MM.1S (cell line): ENCODE measurements at regions not wholly inside any gene's neighbourhood (a gene's known extent, or its start where the extent isn't known, plus 50 kb on each side); places are given as distances from the start of the nearest gene placed in this dataset.

ENCODE experiments used
- DNase-seq: peaks from one replicate; pipeline ENCODE4 v3.0.0-alpha.2; 2015
- H2AFZ ChIP-seq: fragments of 300-600 bp; sonication (generic); 2 replicates; pipeline ENCODE4 v1.6.0; 2016; ENCODE audit warnings: antibody characterized with exemption, low read length
- H3F3A ChIP-seq: fragments of 300-600 bp; sonication (generic); 2 replicates; pipeline ENCODE4 v1.6.1; 2016; ENCODE audit warnings: mild to moderate bottlenecking, antibody characterized with exemption, low read length, moderate library complexity, mixed read lengths; ENCODE audit not compliant: insufficient read depth
- H3K27ac ChIP-seq: fragments of 300-600 bp; sonication (generic); 2 replicates; pipeline ENCODE4 v1.5.1; 2016; ENCODE audit warnings: mild to moderate bottlenecking, low read length
- H3K27me3 ChIP-seq: fragments of 300-600 bp; sonication (generic); replicated peaks from 2 replicates; pipeline ENCODE4 v1.6.0; 2016; ENCODE audit warnings: low read length; ENCODE audit not compliant: insufficient read depth
- H3K36me3 ChIP-seq: fragments of 300-600 bp; sonication (generic); replicated peaks from 2 replicates; pipeline ENCODE4 v1.6.1; 2016; ENCODE audit warnings: mild to moderate bottlenecking, low read length, mixed read lengths; ENCODE audit not compliant: insufficient read depth
- H3K4me1 ChIP-seq: fragments of 300-600 bp; sonication (generic); 2 replicates; pipeline ENCODE4 v1.6.1; 2016; ENCODE audit warnings: low read length, mixed read lengths
- H3K4me2 ChIP-seq: fragments of 300-600 bp; sonication (generic); 2 replicates; pipeline ENCODE4 v1.6.0; 2016; ENCODE audit warnings: low read depth, low read length
- H3K4me3 ChIP-seq: fragments of 300-600 bp; sonication (generic); 2 replicates; pipeline ENCODE4 v1.5.1; 2016; ENCODE audit warnings: low read length, mixed read lengths
- H3K79me2 ChIP-seq: fragments of 300-600 bp; sonication (generic); 2 replicates; pipeline ENCODE4 v1.6.1; 2016; ENCODE audit warnings: mixed run types, low read length, mixed read lengths
- H3K9ac ChIP-seq: fragments of 300-600 bp; sonication (generic); 2 replicates; pipeline ENCODE4 v1.6.1; 2016; ENCODE audit warnings: low read length, mixed read lengths
- H3K9me2 ChIP-seq: fragments of 300-600 bp; sonication (generic); replicated peaks from 2 replicates; pipeline ENCODE4 v1.6.1; 2016; ENCODE audit warnings: mild to moderate bottlenecking, low read length, mixed read lengths; ENCODE audit not compliant: insufficient read depth
- H3K9me3 ChIP-seq: fragments of 300-600 bp; sonication (generic); replicated peaks from 2 replicates; pipeline ENCODE4 v1.6.1; 2016; ENCODE audit warnings: mild to moderate bottlenecking, low read length, mixed read lengths; ENCODE audit not compliant: insufficient read depth
- H4K20me1 ChIP-seq: fragments of 300-600 bp; sonication (generic); 2 replicates; pipeline ENCODE4 v1.6.1; 2016; ENCODE audit warnings: mild to moderate bottlenecking, low read length, moderate library complexity, mixed read lengths; ENCODE audit not compliant: insufficient read depth
- EZH2 ChIP-seq: fragments of 300-600 bp; sonication (generic); optimal IDR thresholded peaks from 2 replicates; pipeline ENCODE3; 2017; ENCODE audit warnings: low read depth, mild to moderate bottlenecking, antibody characterized with exemption, low read length, mixed read lengths
- EZH2phosphoT487 ChIP-seq: fragments of 300-600 bp; sonication (generic); IDR thresholded peaks from 2 replicates; pipeline ENCODE4 v1.6.1; 2018; ENCODE audit warnings: antibody characterized with exemption, low read length
- TF ChIP-seq, protein P1 (sequence below): fragments of 300-600 bp; sonication (generic); IDR thresholded peaks from 2 replicates; pipeline ENCODE4 v1.5.1; 2016; ENCODE audit warnings: antibody characterized with exemption, low read length, mixed read lengths

DNA sequence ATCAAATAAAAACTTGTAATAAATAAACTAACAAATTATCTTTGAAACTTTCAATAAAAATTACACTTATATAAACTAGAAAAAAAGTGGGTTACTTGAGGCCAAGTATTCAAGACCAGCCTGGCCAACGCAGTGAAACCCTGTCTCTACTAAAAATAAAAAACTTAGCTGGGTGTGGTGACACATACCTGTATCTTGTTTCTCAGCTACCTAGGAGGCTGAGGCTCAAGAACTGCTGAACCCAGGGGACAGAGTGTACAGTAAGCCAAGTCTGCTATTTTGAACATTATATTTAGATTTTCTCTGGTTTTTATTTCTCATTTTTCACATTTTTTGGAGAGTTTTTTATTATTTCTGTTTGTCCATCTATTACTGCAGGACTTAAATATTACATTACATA is 1397.6 kb upstream of the B3GALT2 start:
- H3F3A ChIP-seq, result no peaks in the 10 kb centered on the region
- TF ChIP-seq EZH2, result no peak
- TF ChIP-seq EZH2phosphoT487, result no peak
- TF ChIP-seq, protein P1, sequence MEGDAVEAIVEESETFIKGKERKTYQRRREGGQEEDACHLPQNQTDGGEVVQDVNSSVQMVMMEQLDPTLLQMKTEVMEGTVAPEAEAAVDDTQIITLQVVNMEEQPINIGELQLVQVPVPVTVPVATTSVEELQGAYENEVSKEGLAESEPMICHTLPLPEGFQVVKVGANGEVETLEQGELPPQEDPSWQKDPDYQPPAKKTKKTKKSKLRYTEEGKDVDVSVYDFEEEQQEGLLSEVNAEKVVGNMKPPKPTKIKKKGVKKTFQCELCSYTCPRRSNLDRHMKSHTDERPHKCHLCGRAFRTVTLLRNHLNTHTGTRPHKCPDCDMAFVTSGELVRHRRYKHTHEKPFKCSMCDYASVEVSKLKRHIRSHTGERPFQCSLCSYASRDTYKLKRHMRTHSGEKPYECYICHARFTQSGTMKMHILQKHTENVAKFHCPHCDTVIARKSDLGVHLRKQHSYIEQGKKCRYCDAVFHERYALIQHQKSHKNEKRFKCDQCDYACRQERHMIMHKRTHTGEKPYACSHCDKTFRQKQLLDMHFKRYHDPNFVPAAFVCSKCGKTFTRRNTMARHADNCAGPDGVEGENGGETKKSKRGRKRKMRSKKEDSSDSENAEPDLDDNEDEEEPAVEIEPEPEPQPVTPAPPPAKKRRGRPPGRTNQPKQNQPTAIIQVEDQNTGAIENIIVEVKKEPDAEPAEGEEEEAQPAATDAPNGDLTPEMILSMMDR, result no peak
- H3K9me2 ChIP-seq, result no peaks in the 10 kb centered on the region
- H3K4me3 ChIP-seq, result no peak overlapping the region
- no peaks in the 10 kb centered on the region for H3K4me1 ChIP-seq
- H4K20me1 ChIP-seq, result no peaks in the 10 kb centered on the region
- H3K27ac ChIP-seq, result no peak overlapping the region
- no peak overlapping the region for H3K9ac ChIP-seq
- no peaks in the 10 kb centered on the region for H3K79me2 ChIP-seq
- H2AFZ ChIP-seq, result no peak overlapping the region
- DNase-seq, result no peak
- H3K4me2 ChIP-seq, result no peak overlapping the region
- no peaks in the 10 kb centered on the region for H3K27me3 ChIP-seq
- no peaks in the 10 kb centered on the region for H3K9me3 ChIP-seq
- no peaks in the 10 kb centered on the region for H3K36me3 ChIP-seq

GRCh38 chr1:194570476-194570875 is 1384.1 kb upstream of the B3GALT2 start:
- Histone ChIP-seq H4K20me1 (no peaks in the 10 kb centered on the region), H2AFZ (no peak overlapping the region), H3F3A (no peaks in the 10 kb centered on the region), H3K9ac (no peak overlapping the region), H3K9me2 (no peaks in the 10 kb centered on the region), H3K9me3 (no peaks in the 10 kb centered on the region), H3K79me2 (no peaks in the 10 kb centered on the region), H3K4me2 (no peak overlapping the region), H3K4me3 (no peak overlapping the region), H3K36me3 (no peaks in the 10 kb centered on the region), H3K27me3 (no peaks in the 10 kb centered on the region), H3K27ac (no peak overlapping the region), H3K4me1 (no peaks in the 10 kb centered on the region)
- no peak for DNase-seq
- no peak for TF ChIP-seq EZH2
- no peak for TF ChIP-seq EZH2phosphoT487
- TF ChIP-seq, protein P1, result no peak

DNA sequence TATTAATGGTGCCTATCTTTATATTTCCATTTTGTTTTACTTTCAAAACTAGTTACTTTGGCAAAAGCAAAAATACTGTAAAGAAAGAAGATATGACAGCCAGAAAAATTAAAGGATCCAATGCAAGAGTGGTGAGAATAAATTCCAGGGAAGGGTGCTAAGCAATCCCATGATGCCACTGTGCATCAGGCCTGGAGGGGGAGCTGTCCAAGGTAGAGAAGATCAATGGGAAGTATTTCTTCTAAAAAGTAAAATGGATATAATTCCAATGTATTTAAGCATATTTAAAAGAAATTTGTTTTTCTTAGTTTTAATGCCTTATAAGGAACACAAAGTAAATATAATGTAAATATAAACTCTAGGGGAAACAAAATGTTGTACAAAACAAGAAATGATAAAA is 1382.2 kb upstream of the B3GALT2 start:
- no peak overlapping the region for H3K9ac ChIP-seq
- no peak overlapping the region for H3K4me2 ChIP-seq
- H2AFZ ChIP-seq, result no peak overlapping the region
- H3K4me1 ChIP-seq, result no peaks in the 10 kb centered on the region
- H4K20me1 ChIP-seq, result no peaks in the 10 kb centered on the region
- H3K36me3 ChIP-seq, result no peaks in the 10 kb centered on the region
- no peak for DNase-seq
- no peaks in the 10 kb centered on the region for H3F3A ChIP-seq
- H3K9me3 ChIP-seq, result no peaks in the 10 kb centered on the region
- no peak for TF ChIP-seq EZH2
- no peak for TF ChIP-seq EZH2phosphoT487
- TF ChIP-seq, protein P1, result no peak
- H3K27ac ChIP-seq, result no peak overlapping the region
- H3K4me3 ChIP-seq, result no peak overlapping the region
- no peaks in the 10 kb centered on the region for H3K27me3 ChIP-seq
- no peaks in the 10 kb centered on the region for H3K79me2 ChIP-seq
- no peaks in the 10 kb centered on the region for H3K9me2 ChIP-seq

GRCh38 chr1:194548071-194548470 is 1361.7 kb upstream of the B3GALT2 start:
- no peak overlapping the region for H3K4me3 ChIP-seq

More at GRCh38 chr1:194548071-194548470, 1361.7 kb upstream of the B3GALT2 start:
- Histone ChIP-seq H3K27ac (no peak overlapping the region), H4K20me1 (no peaks in the 10 kb centered on the region), H3K9me2 (no peaks in the 10 kb centered on the region), H3K36me3 (no peaks in the 10 kb centered on the region), H3F3A (no peaks in the 10 kb centered on the region), H3K79me2 (no peaks in the 10 kb centered on the region), H2AFZ (no peak overlapping the region), H3K9ac (no peak overlapping the region), H3K4me1 (no peaks in the 10 kb centered on the region), H3K9me3 (no peaks in the 10 kb centered on the region), H3K27me3 (no peaks in the 10 kb centered on the region), H3K4me2 (no peak overlapping the region)
- no peak for TF ChIP-seq EZH2
- TF ChIP-seq, protein P1, result no peak
- no peak for DNase-seq
